Right lobe of liver (tissue), 6 donors: ENCODE measurements at regions not wholly inside any gene's neighbourhood (a gene's known extent, or its start where the extent isn't known, plus 50 kb on each side); places are given as distances from the start of the nearest gene placed in this dataset.

ENCODE experiments used
- ATAC-seq, 4 donors: fragments of 200-7000 bp; cut with Tn5 transposase; one replicate each; pipeline ENCODE4 v1.9.1; 2020; ENCODE audit warnings: mild to moderate bottlenecking in 4 of 4, moderate library complexity in 4 of 4
- DNase-seq, 3 donors: peaks; one replicate each; pipeline ENCODE4 v3.0.0-alpha.2; 2020
- H3K27ac ChIP-seq, 3 donors: fragments of 200-600 bp; one replicate each; pipeline ENCODE4 v1.8.0; 2022
- H3K27me3 ChIP-seq, 2 donors: fragments of 200-600 bp; one replicate each; pipeline ENCODE4 v1.8.0; 2022
- H3K36me3 ChIP-seq, 4 donors: fragments of 200-600 bp; sonication (generic) in 1 of 4; one replicate each; pipeline versions ENCODE4 v1.5.1 to v1.8.0; 2017 to 2022; ENCODE audit warnings: control low read depth in 1 of 4
- H3K4me1 ChIP-seq, 4 donors: fragments of 200-600 bp; sonication (generic) in 1 of 4; one replicate each; pipeline versions ENCODE4 v1.5.1 to v1.8.0; 2017 to 2022; ENCODE audit warnings: control low read depth in 1 of 4
- H3K4me3 ChIP-seq, 3 donors: fragments of 200-600 bp; one replicate each; pipeline ENCODE4 v1.8.0; 2022
- H3K9me3 ChIP-seq, 4 donors: fragments of 200-600 bp; sonication (generic) in 1 of 4; one replicate each; pipeline versions ENCODE4 v1.5.1 to v1.8.0; 2017 to 2022; ENCODE audit warnings: control low read depth in 1 of 4
- CTCF ChIP-seq, 4 donors: fragments of 200-600 bp in 3 of 4; fragments of 450-650 bp in 1 of 4; IDR thresholded peaks; one replicate each; pipeline versions ENCODE4 v1.5.1 to v1.8.0; 2016 to 2022; ENCODE audit warnings: antibody characterized with exemption in 4 of 4, mild to moderate bottlenecking in 2 of 4
- POLR2A ChIP-seq: fragments of 450-650 bp; IDR thresholded peaks from one replicate; pipeline ENCODE4 v1.6.1; 2017; ENCODE audit warnings: antibody characterized with exemption, mild to moderate bottlenecking
- WGBS: methylation state at CpG from one replicate; pipeline ENCODE4 v1.1.6; 2018; ENCODE audit warnings: low coverage, low lambda C conversion rate; ENCODE audit not compliant: insufficient coverage; ENCODE audit errors: missing lambda C conversion rate; 5-methylcytosine and 5-hydroxymethylcytosine counted together
- intact Hi-C, 2 donors: fragments of 100-400 bp; cut with DNase I; formaldehyde crosslinking; loops; one replicate each; pipeline versions ENCODE4 v1.11.2 to v1.14.1; 2022
- donor health status: DM: no; HTN: yes; CAD: no.
- donor health status: DM: no; HTN: no; CAD: no.
- donor health status: DM: no; HTN: no; CAD: no.
- donor health status: DM: no; HTN: yes; CAD: no.
- donor health status: DM: no; HTN: yes; CAD: no.

GRCh38 chr4:19372390-19372789 lies 879.3 kb upstream of the SLIT2 start:
- Histone ChIP-seq H3K9me3 (no peaks in the 10 kb centered on the region), H3K36me3 (no peaks in the 10 kb centered on the region), H3K4me3 (no peak overlapping the region), H3K4me1 (no peaks in the 10 kb centered on the region), H3K27me3 (no peaks in the 10 kb centered on the region), H3K27ac (no peak overlapping the region)
- DNase-seq (no peak), ATAC-seq (no peak)
- TF ChIP-seq POLR2A (no peak), CTCF (IDR thresholded peaks at IDR 0.05) (no peak)
- intact Hi-C loops: no loop called here
- WGBS: 100% methylated on average over 1 of the region's 2 CpGs

GRCh38 chr4:19368800-19369199 lies 882.9 kb upstream of the SLIT2 start:
- Histone ChIP-seq H3K36me3 (no peaks in the 10 kb centered on the region), H3K4me3 (no peak overlapping the region), H3K9me3 (no peaks in the 10 kb centered on the region), H3K4me1 (no peaks in the 10 kb centered on the region), H3K27ac (no peak overlapping the region), H3K27me3 (no peaks in the 10 kb centered on the region)
- DNase-seq (no peak), ATAC-seq (no peak)
- 42% methylated on average over 3 of the region's 3 CpGs for WGBS
- TF ChIP-seq CTCF (IDR thresholded peaks at IDR 0.05) (no peak), POLR2A (no peak)
- intact Hi-C loops: no loop called here

GRCh38 chr4:19366916-19367315 lies 884.8 kb upstream of the SLIT2 start:
- no peak for ATAC-seq
- WGBS: 41% methylated on average over 2 of the region's 2 CpGs

GRCh38 chr4:19358015-19358414 lies 893.7 kb upstream of the SLIT2 start:
- Histone ChIP-seq H3K4me3 (no peak overlapping the region), H3K4me1 (no peaks in the 10 kb centered on the region), H3K27ac (no peak overlapping the region), H3K27me3 (no peaks in the 10 kb centered on the region), H3K9me3 (no peaks in the 10 kb centered on the region), H3K36me3 (no peaks in the 10 kb centered on the region)
- intact Hi-C loops: no loop called here
- TF ChIP-seq CTCF (IDR thresholded peaks at IDR 0.05): no peak
- no peak for TF ChIP-seq POLR2A
- WGBS: 32% methylated on average over 2 of the region's 2 CpGs
- ATAC-seq (no peak), DNase-seq (no peak)

More at GRCh38 chr4:19366916-19367315, 884.8 kb upstream of the SLIT2 start:
- intact Hi-C loops: no loop called here
- TF ChIP-seq POLR2A: no peak
- no peak for TF ChIP-seq CTCF (IDR thresholded peaks at IDR 0.05)
- H3K27ac ChIP-seq: no peak overlapping the region
- DNase-seq: no peak
- no peaks in the 10 kb centered on the region for H3K27me3 ChIP-seq
- H3K4me3 ChIP-seq: no peak overlapping the region
- no peaks in the 10 kb centered on the region for H3K9me3 ChIP-seq
- no peaks in the 10 kb centered on the region for H3K36me3 ChIP-seq
- H3K4me1 ChIP-seq: no peaks in the 10 kb centered on the region

- no peaks in the 10 kb centered on the region for H3K27me3 ChIP-seq
- TF ChIP-seq POLR2A (no peak), CTCF (IDR thresholded peaks at IDR 0.05) (no peak)
- H3K4me3 ChIP-seq: no peak overlapping the region
- DNase-seq (no peak), ATAC-seq (no peak)
- intact Hi-C loops: no loop called here
- H3K27ac ChIP-seq: no peak overlapping the region
- no peaks in the 10 kb centered on the region for H3K4me1 ChIP-seq
- no peaks in the 10 kb centered on the region for H3K36me3 ChIP-seq
- 11% methylated on average over 1 of the region's 1 CpG for WGBS
- no peaks in the 10 kb centered on the region for H3K9me3 ChIP-seq
Observed at GRCh38 chr4:19349416-19349815, 902.3 kb upstream of the SLIT2 start.
